ENCODE measurements at regions not wholly inside any gene's neighbourhood (a gene's known extent, or its start where the extent isn't known, plus 50 kb on each side); places are given as distances from the start of the nearest gene placed in this dataset.
"Not testable (repeated sequence)": the region's sequence is repeated elsewhere in the genome, so short reads cannot be mapped to it uniquely, and the experiment has no call there.

DNA sequence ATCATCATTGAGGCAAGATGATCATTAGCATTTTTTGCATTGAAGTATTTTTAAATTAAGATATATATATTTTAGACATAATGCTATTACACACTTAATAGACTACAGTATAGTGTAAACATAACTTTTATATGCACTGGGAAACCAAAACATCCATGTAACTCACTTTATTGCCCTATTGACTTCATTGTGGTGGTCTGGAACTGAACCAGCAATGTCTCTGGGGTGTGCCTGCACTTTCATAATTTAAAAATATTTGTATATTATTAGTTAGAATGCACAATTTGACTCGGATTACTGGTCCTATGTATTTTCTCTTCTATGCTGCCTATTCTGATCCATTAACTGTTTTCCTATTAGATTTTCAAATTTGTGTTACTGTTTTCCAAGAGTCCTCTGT, 109.1 kb upstream of the SPATA12 start:
- Histone ChIP-seq H3K4me3 (ENCODE audit: low read length) (no peak overlapping the region), H3K27ac (ENCODE audit: low read length) (no peak overlapping the region), H3K4me1 (ENCODE audit: control insufficient read depth, insufficient read depth, low read length) (no peaks in the 10 kb centered on the region), H3K9me3 (ENCODE audit: control insufficient read depth, insufficient read depth, low read length) (no peaks in the 10 kb centered on the region), H3K36me3 (ENCODE audit: control insufficient read depth, insufficient read depth, low read length) (no peaks in the 10 kb centered on the region), H3K27me3 (ENCODE audit: control insufficient read depth, insufficient read depth, low read length) (no peaks in the 10 kb centered on the region)
- Mint-ChIP-seq H3K9me3 (no peaks in the 10 kb centered on the region), H3K36me3 (no peaks in the 10 kb centered on the region), H3K4me1 (no peaks in the 10 kb centered on the region), H3K27me3 (ENCODE audit: low read depth in 2 of 2) (peaks cover 0 to under 1% of the 10 kb centered on the region in 2 donors), H3K4me3 (no peak overlapping the region), H3K27ac (no peak overlapping the region)
- no peak for ATAC-seq
- intact Hi-C loops (cut with micrococcal nuclease), result no loop called here
- no CpG with 5 or more reads among the region's 1 CpG for WGBS (ENCODE audit: insufficient coverage)
- DNase-seq, result no peak
- TF ChIP-seq, protein P1, sequence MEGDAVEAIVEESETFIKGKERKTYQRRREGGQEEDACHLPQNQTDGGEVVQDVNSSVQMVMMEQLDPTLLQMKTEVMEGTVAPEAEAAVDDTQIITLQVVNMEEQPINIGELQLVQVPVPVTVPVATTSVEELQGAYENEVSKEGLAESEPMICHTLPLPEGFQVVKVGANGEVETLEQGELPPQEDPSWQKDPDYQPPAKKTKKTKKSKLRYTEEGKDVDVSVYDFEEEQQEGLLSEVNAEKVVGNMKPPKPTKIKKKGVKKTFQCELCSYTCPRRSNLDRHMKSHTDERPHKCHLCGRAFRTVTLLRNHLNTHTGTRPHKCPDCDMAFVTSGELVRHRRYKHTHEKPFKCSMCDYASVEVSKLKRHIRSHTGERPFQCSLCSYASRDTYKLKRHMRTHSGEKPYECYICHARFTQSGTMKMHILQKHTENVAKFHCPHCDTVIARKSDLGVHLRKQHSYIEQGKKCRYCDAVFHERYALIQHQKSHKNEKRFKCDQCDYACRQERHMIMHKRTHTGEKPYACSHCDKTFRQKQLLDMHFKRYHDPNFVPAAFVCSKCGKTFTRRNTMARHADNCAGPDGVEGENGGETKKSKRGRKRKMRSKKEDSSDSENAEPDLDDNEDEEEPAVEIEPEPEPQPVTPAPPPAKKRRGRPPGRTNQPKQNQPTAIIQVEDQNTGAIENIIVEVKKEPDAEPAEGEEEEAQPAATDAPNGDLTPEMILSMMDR (IDR thresholded peaks at IDR 0.05), result no peak

DNA sequence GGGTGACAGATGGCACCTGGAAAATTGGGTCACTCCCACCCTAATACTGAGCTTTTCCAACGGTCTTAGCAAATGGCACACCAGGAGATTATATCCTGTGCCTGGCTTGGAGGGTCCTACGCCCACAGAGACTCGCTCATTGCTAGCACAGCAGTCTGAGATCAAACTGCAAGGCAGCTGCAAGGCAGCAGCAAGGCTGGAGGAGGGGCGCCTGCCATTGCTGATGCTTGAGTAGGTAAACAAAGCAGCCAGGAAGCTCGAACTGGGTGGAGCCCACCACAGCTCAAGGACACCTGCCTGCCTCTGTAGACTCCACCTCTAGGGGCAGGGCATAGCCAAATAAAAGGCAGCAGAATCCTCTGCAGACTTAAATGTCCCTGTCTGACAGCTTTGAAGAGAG, 115.1 kb upstream of the SPATA12 start:
- H3K9me3 ChIP-seq (ENCODE audit: control insufficient read depth, insufficient read depth, low read length); H3K27ac ChIP-seq (ENCODE audit: low read length); H3K27me3 Mint-ChIP-seq (ENCODE audit: low read depth in 2 of 2); ATAC-seq; H3K36me3 Mint-ChIP-seq; H3K27me3 ChIP-seq (ENCODE audit: control insufficient read depth, insufficient read depth, low read length); H3K4me3 Mint-ChIP-seq; H3K4me1 Mint-ChIP-seq; H3K36me3 ChIP-seq (ENCODE audit: control insufficient read depth, insufficient read depth, low read length); DNase-seq; H3K27ac Mint-ChIP-seq; H3K4me3 ChIP-seq (ENCODE audit: low read length); intact Hi-C loops (cut with micrococcal nuclease); H3K4me1 ChIP-seq (ENCODE audit: control insufficient read depth, insufficient read depth, low read length); H3K9me3 Mint-ChIP-seq: not testable (repeated sequence)
- 89% methylated on average over 5 of the region's 5 CpGs for WGBS (ENCODE audit: insufficient coverage)

DNA sequence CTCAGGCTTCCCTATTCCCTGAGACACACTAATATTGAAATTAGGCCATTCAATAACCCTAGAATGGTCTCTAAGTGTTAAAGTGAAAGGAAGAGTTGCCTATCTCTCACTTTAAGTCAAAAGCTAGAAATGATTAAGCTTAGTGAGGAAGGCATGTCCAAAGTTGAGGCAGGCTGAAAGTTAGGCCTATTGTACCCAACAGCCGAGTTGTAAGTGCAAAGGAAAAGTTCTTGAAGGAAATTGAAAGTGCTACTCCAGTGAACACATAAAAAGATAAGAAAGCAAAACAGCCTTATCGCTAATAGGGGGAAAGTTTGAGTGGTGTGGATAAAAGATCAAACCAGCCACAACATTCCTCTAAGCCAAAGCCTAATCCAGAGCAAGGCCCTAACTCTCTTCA, 117.9 kb upstream of the SPATA12 start:
- no peaks in the 10 kb centered on the region for H3K27me3 ChIP-seq (ENCODE audit: control insufficient read depth, insufficient read depth, low read length)
- TF ChIP-seq, protein P1 (IDR thresholded peaks at IDR 0.05), result no peak
- H3K4me3 ChIP-seq (ENCODE audit: low read length), result no peak overlapping the region
- 67% methylated on average over 1 of the region's 2 CpGs for WGBS (ENCODE audit: insufficient coverage)
- Mint-ChIP-seq H3K4me3 (no peak overlapping the region), H3K27ac (no peak overlapping the region), H3K27me3 (ENCODE audit: low read depth in 2 of 2) (peaks cover 0 to 6% of the 10 kb centered on the region in 2 donors), H3K9me3 (no peaks in the 10 kb centered on the region), H3K4me1 (no peaks in the 10 kb centered on the region), H3K36me3 (no peaks in the 10 kb centered on the region)
- intact Hi-C loops (cut with micrococcal nuclease), result no loop called here
- H3K4me1 ChIP-seq (ENCODE audit: control insufficient read depth, insufficient read depth, low read length), result no peaks in the 10 kb centered on the region
- no peak for ATAC-seq
- no peak overlapping the region for H3K27ac ChIP-seq (ENCODE audit: low read length)
- no peaks in the 10 kb centered on the region for H3K9me3 ChIP-seq (ENCODE audit: control insufficient read depth, insufficient read depth, low read length)
- no peaks in the 10 kb centered on the region for H3K36me3 ChIP-seq (ENCODE audit: control insufficient read depth, insufficient read depth, low read length)
- DNase-seq, result no peak

DNA sequence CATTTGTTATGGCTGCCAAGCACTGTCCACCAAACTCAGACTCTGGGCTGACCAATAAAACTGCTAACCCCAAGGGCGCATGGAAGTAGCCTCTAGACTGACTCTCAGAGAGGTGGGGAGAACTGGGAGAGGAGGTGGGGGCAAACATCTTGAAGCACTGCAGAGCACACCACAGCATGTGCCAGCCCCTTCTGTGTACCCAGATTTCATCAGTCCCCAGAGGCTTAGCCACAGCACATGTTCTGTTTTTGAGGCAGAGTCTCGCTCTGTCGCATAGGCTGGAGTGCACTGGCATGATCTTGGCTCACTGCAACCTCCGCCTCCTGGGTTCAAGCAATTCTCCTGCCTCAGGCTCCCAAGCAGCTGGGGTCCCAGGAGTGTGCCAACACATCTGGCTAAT, 119.5 kb upstream of the SPATA12 start:
- H3K27me3 ChIP-seq (ENCODE audit: control insufficient read depth, insufficient read depth, low read length), result no peaks in the 10 kb centered on the region
- H3K4me3 ChIP-seq (ENCODE audit: low read length), result no peak overlapping the region
- H3K4me1 Mint-ChIP-seq, result no peaks in the 10 kb centered on the region
- ATAC-seq (no peak), DNase-seq (no peak)
- TF ChIP-seq, protein P1 (IDR thresholded peaks at IDR 0.05), result no peak
- H3K27ac ChIP-seq (ENCODE audit: low read length), result no peak overlapping the region
- no peaks in the 10 kb centered on the region for H3K36me3 Mint-ChIP-seq
- intact Hi-C loops (cut with micrococcal nuclease), result no loop called here
- no peak overlapping the region for H3K4me3 Mint-ChIP-seq
- H3K4me1 ChIP-seq (ENCODE audit: control insufficient read depth, insufficient read depth, low read length), result no peaks in the 10 kb centered on the region
- H3K27ac Mint-ChIP-seq, result no peak overlapping the region
- 74% methylated on average over 4 of the region's 4 CpGs for WGBS (ENCODE audit: insufficient coverage)
- peaks cover 4 to 5% of the 10 kb centered on the region in 2 donors for H3K27me3 Mint-ChIP-seq (ENCODE audit: low read depth in 2 of 2)
- H3K9me3 ChIP-seq (ENCODE audit: control insufficient read depth, insufficient read depth, low read length), result no peaks in the 10 kb centered on the region
- no peaks in the 10 kb centered on the region for H3K36me3 ChIP-seq (ENCODE audit: control insufficient read depth, insufficient read depth, low read length)
- no peaks in the 10 kb centered on the region for H3K9me3 Mint-ChIP-seq

Measured in natural killer cell (primary cell).